Prostate gland (tissue), 2 donors: ENCODE measurements at regions not wholly inside any gene's neighbourhood (a gene's known extent, or its start where the extent isn't known, plus 50 kb on each side); places are given as distances from the start of the nearest gene placed in this dataset.

Experiments used
- DNase-seq: peaks from one replicate; pipeline ENCODE4 v3.0.0-alpha.2; 2019; ENCODE audit warnings: low spot score
- H3K27ac ChIP-seq, 2 donors: fragments of 200-600 bp; sonication (generic); 2 replicates each; pipeline ENCODE4 v1.5.1; 2017 to 2019
- H3K27me3 ChIP-seq: fragments of 200-600 bp; sonication (generic); replicated peaks from 2 replicates; pipeline ENCODE4 v1.5.1; 2019; ENCODE audit not compliant: insufficient read depth
- H3K36me3 ChIP-seq, 2 donors: fragments of 200-600 bp; sonication (generic); 1 replicate in 1 of 2; 2 replicates in 1 of 2; pipeline versions ENCODE4 v1.5.1 to v1.8.1; 2017 to 2019
- H3K4me1 ChIP-seq: fragments of 200-600 bp; sonication (generic); replicated peaks from 2 replicates; pipeline ENCODE4 v1.5.1; 2019
- H3K4me3 ChIP-seq, 2 donors: fragments of 200-600 bp; sonication (generic); 2 replicates each; pipeline ENCODE4 v1.5.1; 2017 to 2019
- H3K9me3 ChIP-seq: fragments of 200-600 bp; sonication (generic); 2 replicates; pipeline ENCODE4 v1.5.1; 2017
- POLR2A ChIP-seq: fragments of 450-650 bp; IDR thresholded peaks from one replicate; pipeline ENCODE4 v1.6.1; 2016; ENCODE audit warnings: antibody characterized with exemption, mild to moderate bottlenecking
- POLR2AphosphoS5 ChIP-seq: sonication (generic); formaldehyde crosslinking; IDR thresholded peaks from one replicate; pipeline ENCODE4 v1.6.1; 2017; ENCODE audit warnings: antibody characterized with exemption
- WGBS: methylation state at CpG from one replicate; pipeline ENCODE4 v1.1.5; 2018; 5-methylcytosine and 5-hydroxymethylcytosine counted together
- intact Hi-C: fragments of 100-400 bp; cut with DNase I; formaldehyde crosslinking; loops from one replicate; pipeline ENCODE4 v1.14.2; 2022
- TF ChIP-seq, protein P1 (sequence below), 4 experiments: fragments of 200-600 bp in 2 of 4; fragments of 450-650 bp in 2 of 4; sonication (generic) in 2 of 4; IDR thresholded peaks; 1 replicate in 3 of 4; 2 replicates in 1 of 4; pipeline ENCODE4 v1.5.1; 2016 to 2019; ENCODE audit warnings: antibody characterized with exemption in 4 of 4, mild to moderate bottlenecking in 2 of 4, moderate library complexity in 2 of 4

DNA sequence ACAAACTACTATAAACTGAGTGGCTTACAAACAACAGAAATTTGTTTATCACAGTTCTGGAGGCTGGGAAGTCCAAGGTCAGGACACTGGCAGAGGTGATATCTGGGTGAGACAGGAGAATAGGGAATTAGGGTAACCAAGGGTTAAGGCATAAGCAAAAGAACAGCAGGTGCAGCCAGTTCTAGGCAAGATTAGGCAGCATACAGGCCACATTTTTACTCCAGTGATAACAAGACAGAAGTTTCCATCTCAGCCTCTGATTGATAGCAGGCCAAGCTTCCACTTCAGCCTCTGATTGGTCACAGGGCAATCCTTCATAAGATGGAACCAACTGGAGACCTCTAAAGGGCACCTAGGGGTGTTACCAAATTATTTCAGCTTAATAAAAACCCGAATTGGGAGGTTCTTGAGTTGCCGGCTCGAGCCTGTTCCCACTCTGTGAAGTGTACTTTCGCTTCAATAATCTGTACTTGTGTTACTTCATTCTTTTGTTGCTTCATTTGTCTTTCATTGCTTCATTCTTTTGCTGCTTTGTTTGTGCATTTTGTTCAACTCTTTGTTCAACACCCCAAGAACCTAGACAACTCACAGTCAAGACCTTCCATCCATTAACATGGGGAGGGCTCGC is 185.6 kb downstream of the TOMM20 start:
- intact Hi-C loops: no loop called here
- no peak for DNase-seq
- Histone ChIP-seq H3K9me3 (no peaks in the 10 kb centered on the region), H3K4me3 (no peak overlapping the region), H3K27me3 (no peaks in the 10 kb centered on the region), H3K36me3 (no peaks in the 10 kb centered on the region), H3K27ac (no peak overlapping the region), H3K4me1 (no peaks in the 10 kb centered on the region)
- WGBS: 97% methylated on average over 5 of the region's 5 CpGs
- TF ChIP-seq, protein P1, sequence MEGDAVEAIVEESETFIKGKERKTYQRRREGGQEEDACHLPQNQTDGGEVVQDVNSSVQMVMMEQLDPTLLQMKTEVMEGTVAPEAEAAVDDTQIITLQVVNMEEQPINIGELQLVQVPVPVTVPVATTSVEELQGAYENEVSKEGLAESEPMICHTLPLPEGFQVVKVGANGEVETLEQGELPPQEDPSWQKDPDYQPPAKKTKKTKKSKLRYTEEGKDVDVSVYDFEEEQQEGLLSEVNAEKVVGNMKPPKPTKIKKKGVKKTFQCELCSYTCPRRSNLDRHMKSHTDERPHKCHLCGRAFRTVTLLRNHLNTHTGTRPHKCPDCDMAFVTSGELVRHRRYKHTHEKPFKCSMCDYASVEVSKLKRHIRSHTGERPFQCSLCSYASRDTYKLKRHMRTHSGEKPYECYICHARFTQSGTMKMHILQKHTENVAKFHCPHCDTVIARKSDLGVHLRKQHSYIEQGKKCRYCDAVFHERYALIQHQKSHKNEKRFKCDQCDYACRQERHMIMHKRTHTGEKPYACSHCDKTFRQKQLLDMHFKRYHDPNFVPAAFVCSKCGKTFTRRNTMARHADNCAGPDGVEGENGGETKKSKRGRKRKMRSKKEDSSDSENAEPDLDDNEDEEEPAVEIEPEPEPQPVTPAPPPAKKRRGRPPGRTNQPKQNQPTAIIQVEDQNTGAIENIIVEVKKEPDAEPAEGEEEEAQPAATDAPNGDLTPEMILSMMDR (IDR thresholded peaks at IDR 0.05): no peak
- TF ChIP-seq POLR2AphosphoS5 (no peak), POLR2A (no peak)

DNA sequence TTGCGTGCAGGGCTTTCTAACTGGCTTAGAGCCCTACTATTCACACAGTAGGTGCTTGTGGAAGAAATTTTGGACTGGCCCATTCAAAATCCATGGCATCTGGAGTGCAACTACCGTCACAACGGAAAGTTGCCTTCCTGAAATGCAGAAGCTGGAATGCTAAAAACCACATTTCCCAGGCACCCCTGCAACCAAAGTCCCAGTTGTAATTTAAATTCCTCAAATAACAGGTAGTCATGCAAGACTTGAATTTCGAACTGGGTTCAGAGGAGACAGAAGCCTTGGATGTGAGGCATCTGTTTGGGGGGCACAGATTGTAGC is 186.7 kb downstream of the TOMM20 start:
- H3K27me3 ChIP-seq: no peaks in the 10 kb centered on the region
- intact Hi-C loops: no loop called here
- H3K27ac ChIP-seq: no peak overlapping the region
- 83% methylated on average over 4 of the region's 4 CpGs for WGBS
- DNase-seq: no peak
- no peaks in the 10 kb centered on the region for H3K9me3 ChIP-seq
- no peaks in the 10 kb centered on the region for H3K4me1 ChIP-seq
- no peak overlapping the region for H3K4me3 ChIP-seq
- H3K36me3 ChIP-seq: no peaks in the 10 kb centered on the region
- no peak for TF ChIP-seq POLR2AphosphoS5

DNA sequence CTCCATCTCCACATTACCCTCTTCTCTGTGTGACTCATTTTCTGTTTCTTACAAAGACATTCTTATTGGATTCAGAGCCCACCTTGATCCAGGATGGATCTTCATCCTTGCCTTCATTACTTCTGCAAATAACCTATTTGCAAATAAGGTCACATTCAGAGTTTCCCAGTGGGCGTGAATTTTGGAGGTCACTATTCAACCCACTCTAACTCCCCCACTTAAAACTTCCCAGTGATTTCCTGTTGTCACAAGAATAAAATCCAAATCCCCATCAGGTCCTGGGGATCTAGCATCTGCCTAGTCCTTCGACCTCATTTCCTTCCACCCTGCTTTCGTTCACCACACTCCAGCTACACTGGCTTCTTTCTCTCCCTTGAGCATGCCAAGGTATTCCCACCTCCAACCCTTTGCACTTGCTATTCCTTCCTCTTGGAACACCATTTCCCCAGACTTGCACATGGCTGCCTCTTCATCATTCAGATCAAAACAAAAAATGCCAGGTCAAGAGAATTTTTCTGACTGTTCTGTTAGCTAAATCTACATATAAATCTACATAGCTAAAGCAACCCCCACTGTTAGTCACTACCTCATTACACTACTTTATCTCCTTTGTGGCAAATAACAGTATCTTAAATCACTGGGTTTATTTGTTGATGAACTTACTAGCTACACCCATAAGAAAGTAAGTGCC is 187.2 kb downstream of the TOMM20 start:
- DNase-seq: no peak
- Histone ChIP-seq H3K9me3 (no peaks in the 10 kb centered on the region), H3K4me1 (no peaks in the 10 kb centered on the region), H3K27me3 (no peaks in the 10 kb centered on the region), H3K36me3 (no peaks in the 10 kb centered on the region), H3K4me3 (no peak overlapping the region), H3K27ac (no peak overlapping the region)
- TF ChIP-seq POLR2AphosphoS5 (no peak), POLR2A (no peak)
- TF ChIP-seq, protein P1 (IDR thresholded peaks at IDR 0.05): no peak
- WGBS: 91% methylated on average over 3 of the region's 3 CpGs
- intact Hi-C loops: no loop called here

DNA sequence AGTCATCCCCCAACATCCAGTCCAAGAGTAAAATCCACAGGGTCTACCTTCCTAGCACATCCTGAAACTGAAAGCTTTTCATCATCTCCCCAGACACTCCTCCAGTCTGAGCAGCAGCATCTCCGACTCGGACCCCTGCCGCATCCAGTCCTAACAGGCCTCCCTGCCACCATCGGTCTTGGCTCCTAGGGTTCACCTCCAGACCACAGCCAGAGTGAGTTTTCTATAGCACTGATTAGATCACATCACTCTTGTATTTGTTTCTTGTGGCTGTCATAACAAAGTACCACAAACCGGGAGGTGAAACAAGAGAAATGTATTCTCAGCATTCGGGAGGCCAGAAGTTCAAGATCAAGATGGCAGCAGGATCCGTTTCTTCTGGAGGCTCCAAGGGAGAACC is 187.8 kb downstream of the TOMM20 start:
- no peaks in the 10 kb centered on the region for H3K9me3 ChIP-seq
- no peaks in the 10 kb centered on the region for H3K27me3 ChIP-seq
- TF ChIP-seq, protein P1 (IDR thresholded peaks at IDR 0.05): no peak
- TF ChIP-seq POLR2AphosphoS5 (no peak), POLR2A (no peak)
- intact Hi-C loops: no loop called here
- no peaks in the 10 kb centered on the region for H3K36me3 ChIP-seq
- no peak overlapping the region for H3K4me3 ChIP-seq
- H3K27ac ChIP-seq: no peak overlapping the region
- 94% methylated on average over 7 of the region's 7 CpGs for WGBS
- no peak for DNase-seq
- H3K4me1 ChIP-seq: no peaks in the 10 kb centered on the region

DNA sequence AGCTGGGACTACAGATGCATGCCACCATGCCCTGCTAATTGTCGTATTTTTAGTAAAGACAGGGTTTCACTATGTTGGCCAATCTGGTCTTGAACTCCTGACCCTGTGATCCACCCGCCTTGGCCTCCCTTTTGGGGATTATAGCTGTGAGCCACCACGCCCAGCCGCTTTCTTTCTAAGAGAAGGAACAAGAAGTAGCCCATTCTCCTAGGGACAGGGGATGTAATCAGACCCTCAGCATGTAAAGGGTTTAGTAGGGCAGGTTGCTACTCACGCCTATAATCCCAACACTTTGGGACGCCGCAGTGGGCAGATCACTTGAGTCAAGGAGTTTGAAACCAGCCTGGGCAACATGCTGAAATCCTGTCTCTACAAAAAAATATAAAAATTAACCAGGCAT is 189.7 kb downstream of the TOMM20 start:
- no peaks in the 10 kb centered on the region for H3K36me3 ChIP-seq
- intact Hi-C loops: no loop called here
- no peaks in the 10 kb centered on the region for H3K27me3 ChIP-seq
- no peak for TF ChIP-seq POLR2AphosphoS5
- no peak for TF ChIP-seq POLR2A
- TF ChIP-seq, protein P1 (IDR thresholded peaks at IDR 0.05): no peak
- H3K27ac ChIP-seq: no peak overlapping the region
- no peak overlapping the region for H3K4me3 ChIP-seq
- 63% methylated on average over 6 of the region's 7 CpGs for WGBS
- DNase-seq: no peak
- no peaks in the 10 kb centered on the region for H3K9me3 ChIP-seq
- H3K4me1 ChIP-seq: no peaks in the 10 kb centered on the region
